ENCODE measurements at regions not wholly inside any gene's neighbourhood (a gene's known extent, or its start where the extent isn't known, plus 50 kb on each side); places are given as distances from the start of the nearest gene placed in this dataset.

DNA sequence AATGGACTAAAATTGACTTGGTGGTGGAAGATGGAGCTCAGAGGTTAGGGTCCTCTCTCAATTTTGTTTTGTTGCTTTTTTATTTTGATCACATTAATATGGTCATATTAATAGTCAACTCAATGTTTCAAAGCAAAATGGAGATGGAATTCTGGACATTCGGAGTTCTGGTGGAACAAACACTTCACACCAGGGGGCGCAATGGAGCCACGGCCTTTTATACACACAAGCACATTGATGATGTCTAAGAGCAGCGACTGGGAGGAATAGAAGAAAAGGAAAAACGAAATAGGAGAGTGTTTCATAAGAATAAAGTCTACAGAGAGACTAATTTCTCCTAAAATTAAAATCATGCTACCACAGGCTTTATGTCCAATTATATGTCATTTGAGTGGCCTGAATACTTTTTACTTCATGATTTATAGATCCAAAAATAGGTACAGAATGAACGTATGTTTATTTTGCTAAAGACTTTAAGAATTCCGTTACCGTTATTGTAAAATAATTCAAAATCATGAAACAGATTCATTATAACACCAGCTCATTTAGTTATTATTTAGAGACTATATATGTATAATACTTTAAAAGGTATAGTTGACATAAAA lies 197.6 kb upstream of the SASH1 start:
- TF ChIP-seq, protein P1, sequence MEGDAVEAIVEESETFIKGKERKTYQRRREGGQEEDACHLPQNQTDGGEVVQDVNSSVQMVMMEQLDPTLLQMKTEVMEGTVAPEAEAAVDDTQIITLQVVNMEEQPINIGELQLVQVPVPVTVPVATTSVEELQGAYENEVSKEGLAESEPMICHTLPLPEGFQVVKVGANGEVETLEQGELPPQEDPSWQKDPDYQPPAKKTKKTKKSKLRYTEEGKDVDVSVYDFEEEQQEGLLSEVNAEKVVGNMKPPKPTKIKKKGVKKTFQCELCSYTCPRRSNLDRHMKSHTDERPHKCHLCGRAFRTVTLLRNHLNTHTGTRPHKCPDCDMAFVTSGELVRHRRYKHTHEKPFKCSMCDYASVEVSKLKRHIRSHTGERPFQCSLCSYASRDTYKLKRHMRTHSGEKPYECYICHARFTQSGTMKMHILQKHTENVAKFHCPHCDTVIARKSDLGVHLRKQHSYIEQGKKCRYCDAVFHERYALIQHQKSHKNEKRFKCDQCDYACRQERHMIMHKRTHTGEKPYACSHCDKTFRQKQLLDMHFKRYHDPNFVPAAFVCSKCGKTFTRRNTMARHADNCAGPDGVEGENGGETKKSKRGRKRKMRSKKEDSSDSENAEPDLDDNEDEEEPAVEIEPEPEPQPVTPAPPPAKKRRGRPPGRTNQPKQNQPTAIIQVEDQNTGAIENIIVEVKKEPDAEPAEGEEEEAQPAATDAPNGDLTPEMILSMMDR (IDR thresholded peaks at IDR 0.05), result peak; percentile 98
- TF ChIP-seq ZFX (IDR thresholded peaks at IDR 0.05; ENCODE audit: borderline replicate concordance), result no peak
